DND-41 (cell line): ENCODE measurements at regions not wholly inside any gene's neighbourhood (a gene's known extent, or its start where the extent isn't known, plus 50 kb on each side); places are given as distances from the start of the nearest gene placed in this dataset.

ENCODE experiments used
- EZH2 ChIP-seq: IDR thresholded peaks from 3 replicates; pipeline ENCODE4 v1.6.1; 2012; ENCODE audit warnings: borderline replicate concordance, low read depth, mild to moderate bottlenecking, moderate library complexity, low read length, inconsistent platforms; ENCODE audit not compliant: severe bottlenecking
- TF ChIP-seq, protein P1 (sequence below): IDR thresholded peaks from 2 replicates; pipeline ENCODE4 v1.5.1; 2012; ENCODE audit warnings: borderline replicate concordance, low read length, moderate library complexity, mild to moderate bottlenecking; ENCODE audit not compliant: poor library complexity, severe bottlenecking; ENCODE audit errors: extremely low read depth

- TF ChIP-seq, protein P1, sequence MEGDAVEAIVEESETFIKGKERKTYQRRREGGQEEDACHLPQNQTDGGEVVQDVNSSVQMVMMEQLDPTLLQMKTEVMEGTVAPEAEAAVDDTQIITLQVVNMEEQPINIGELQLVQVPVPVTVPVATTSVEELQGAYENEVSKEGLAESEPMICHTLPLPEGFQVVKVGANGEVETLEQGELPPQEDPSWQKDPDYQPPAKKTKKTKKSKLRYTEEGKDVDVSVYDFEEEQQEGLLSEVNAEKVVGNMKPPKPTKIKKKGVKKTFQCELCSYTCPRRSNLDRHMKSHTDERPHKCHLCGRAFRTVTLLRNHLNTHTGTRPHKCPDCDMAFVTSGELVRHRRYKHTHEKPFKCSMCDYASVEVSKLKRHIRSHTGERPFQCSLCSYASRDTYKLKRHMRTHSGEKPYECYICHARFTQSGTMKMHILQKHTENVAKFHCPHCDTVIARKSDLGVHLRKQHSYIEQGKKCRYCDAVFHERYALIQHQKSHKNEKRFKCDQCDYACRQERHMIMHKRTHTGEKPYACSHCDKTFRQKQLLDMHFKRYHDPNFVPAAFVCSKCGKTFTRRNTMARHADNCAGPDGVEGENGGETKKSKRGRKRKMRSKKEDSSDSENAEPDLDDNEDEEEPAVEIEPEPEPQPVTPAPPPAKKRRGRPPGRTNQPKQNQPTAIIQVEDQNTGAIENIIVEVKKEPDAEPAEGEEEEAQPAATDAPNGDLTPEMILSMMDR: no peak
- no peak for TF ChIP-seq EZH2
These were observed 106.2 kb upstream of the AGTR1 start for GRCh38 chr3:148591525-148591924.
